ENCODE measurements at regions not wholly inside any gene's neighbourhood (a gene's known extent, or its start where the extent isn't known, plus 50 kb on each side); places are given as distances from the start of the nearest gene placed in this dataset.

DNA sequence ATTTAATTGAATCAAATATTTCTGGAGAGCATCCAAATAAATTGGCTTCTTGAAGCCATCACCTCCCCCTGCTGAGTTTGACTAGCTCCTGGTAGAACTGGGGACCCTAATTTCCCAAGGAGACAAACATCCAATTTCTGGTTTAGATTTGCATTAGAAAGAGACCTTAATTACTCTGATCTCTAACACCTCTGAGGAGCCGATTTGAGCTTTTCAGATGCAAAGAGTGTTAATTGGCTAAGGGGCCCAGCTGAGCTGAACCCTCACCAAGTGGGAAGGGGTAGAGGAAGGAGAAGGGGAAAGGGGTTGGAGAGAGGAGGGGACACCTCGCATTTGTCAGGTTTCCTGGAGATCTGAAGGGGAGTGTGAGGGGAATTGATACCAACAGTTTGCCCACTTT is 145.4 kb upstream of the SHB start (continued):
- TF ChIP-seq, protein P1, sequence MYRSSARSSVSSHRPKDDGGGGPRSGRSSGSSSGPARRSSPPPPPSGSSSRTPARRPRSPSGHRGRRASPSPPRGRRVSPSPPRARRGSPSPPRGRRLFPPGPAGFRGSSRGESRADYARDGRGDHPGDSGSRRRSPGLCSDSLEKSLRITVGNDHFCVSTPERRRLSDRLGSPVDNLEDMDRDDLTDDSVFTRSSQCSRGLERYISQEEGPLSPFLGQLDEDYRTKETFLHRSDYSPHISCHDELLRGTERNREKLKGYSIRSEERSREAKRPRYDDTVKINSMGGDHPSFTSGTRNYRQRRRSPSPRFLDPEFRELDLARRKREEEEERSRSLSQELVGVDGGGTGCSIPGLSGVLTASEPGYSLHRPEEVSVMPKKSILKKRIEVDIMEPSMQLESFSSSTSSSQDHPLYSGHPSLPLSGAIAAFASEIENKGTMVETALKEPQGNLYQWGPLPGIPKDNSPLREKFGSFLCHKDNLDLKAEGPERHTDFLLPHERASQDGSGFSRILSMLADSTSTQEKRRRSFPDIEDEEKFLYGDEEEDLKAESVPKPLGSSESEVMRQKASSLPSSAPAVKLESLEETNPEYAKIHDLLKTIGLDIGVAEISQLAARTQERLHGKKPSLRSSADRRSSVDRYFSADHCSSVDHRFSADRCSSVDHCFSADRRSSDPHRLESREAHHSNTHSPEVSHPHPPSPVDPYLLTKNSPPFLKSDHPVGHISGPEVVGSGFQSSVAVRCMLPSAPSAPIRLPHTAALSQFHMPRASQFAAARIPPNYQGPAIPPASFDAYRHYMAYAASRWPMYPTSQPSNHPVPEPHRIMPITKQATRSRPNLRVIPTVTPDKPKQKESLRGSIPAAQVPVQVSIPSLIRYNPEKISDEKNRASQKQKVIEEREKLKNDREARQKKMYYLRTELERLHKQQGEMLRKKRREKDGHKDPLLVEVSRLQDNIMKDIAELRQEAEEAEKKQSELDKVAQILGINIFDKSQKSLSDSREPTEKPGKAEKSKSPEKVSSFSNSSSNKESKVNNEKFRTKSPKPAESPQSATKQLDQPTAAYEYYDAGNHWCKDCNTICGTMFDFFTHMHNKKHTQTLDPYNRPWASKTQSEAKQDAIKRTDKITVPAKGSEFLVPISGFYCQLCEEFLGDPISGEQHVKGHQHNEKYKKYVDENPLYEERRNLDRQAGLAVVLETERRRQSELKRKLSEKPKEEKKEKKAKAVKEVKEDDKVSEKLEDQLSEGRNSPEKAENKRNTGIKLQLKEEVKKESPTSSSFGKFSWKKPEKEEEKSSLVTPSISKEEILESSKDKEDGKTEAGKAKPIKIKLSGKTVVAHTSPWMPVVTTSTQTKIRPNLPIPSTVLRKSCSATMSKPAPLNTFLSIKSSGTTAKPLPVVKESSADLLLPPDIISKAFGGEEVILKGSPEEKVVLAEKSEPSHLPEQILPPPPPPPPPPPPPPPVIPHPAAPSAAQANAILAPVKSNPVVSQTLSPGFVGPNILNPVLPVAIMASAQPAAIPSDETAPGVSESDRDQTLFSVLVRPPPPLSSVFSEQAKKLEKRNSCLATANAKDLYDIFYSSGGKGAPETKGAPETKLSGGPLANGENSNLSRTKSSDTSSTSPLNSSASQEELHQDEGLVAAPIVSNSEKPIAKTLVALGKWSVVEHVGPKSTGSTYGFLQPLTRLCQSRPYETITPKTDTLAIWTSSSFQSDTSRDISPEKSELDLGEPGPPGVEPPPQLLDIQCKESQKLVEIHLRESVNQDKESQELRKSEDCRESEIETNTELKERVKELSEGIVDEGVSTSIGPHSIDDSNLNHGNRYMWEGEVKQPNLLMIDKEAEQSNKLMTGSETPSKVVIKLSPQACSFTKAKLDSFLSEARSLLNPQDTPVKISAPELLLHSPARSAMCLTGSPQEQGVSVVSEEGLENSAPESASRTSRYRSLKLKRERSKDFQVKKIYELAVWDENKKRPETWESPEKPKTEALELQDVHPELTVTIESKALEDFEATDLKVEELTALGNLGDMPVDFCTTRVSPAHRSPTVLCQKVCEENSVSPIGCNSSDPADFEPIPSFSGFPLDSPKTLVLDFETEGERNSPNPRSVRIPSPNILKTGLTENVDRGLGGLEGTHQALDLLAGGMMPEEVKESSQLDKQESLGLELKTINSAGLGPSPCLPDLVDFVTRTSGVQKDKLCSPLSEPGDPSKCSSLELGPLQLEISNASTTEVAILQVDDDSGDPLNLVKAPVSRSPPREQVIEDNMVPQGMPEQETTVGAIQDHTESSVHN (CRISPR knock-in tag; IDR thresholded peaks at IDR 0.05) = no peak
- TF ChIP-seq MED1 (CRISPR knock-in tag; IDR thresholded peaks at IDR 0.05) = no peak
- TF ChIP-seq TEAD3 (CRISPR knock-in tag; optimal IDR thresholded peaks at IDR 0.05; ENCODE audit: borderline replicate concordance) = no peak
- no peak for TF ChIP-seq AKAP8 (CRISPR knock-in tag; IDR thresholded peaks at IDR 0.05)
- no peak for TF ChIP-seq KDM5A (IDR thresholded peaks at IDR 0.05; ENCODE audit: borderline replicate concordance, low read length)
- TF ChIP-seq CEBPB (IDR thresholded peaks at IDR 0.05; ENCODE audit: borderline replicate concordance, low read depth, low read length) = no peak
- no peak for TF ChIP-seq ZBTB43 (CRISPR knock-in tag; conservative IDR thresholded peaks at IDR 0.05)
- TF ChIP-seq HNRNPL (IDR thresholded peaks at IDR 0.05; ENCODE audit: low read depth, low read length) = no peak
- TF ChIP-seq ZNF280B (CRISPR knock-in tag; IDR thresholded peaks at IDR 0.05; ENCODE audit: borderline replicate concordance) = no peak
- TF ChIP-seq ISL2 (CRISPR knock-in tag; IDR thresholded peaks at IDR 0.05) = no peak
- no peak for TF ChIP-seq POGZ (CRISPR knock-in tag; IDR thresholded peaks at IDR 0.05)
- TF ChIP-seq ZNF33B (CRISPR knock-in tag; IDR thresholded peaks at IDR 0.05) = no peak
